ENCODE measurements at regions not wholly inside any gene's neighbourhood (a gene's known extent, or its start where the extent isn't known, plus 50 kb on each side); places are given as distances from the start of the nearest gene placed in this dataset.

- no peak overlapping the region for H3K4me3 ChIP-seq (ENCODE audit: low read depth, low read length)
- no peak for DNase-seq (ENCODE audit: low read depth)
- TF ChIP-seq, protein P1, sequence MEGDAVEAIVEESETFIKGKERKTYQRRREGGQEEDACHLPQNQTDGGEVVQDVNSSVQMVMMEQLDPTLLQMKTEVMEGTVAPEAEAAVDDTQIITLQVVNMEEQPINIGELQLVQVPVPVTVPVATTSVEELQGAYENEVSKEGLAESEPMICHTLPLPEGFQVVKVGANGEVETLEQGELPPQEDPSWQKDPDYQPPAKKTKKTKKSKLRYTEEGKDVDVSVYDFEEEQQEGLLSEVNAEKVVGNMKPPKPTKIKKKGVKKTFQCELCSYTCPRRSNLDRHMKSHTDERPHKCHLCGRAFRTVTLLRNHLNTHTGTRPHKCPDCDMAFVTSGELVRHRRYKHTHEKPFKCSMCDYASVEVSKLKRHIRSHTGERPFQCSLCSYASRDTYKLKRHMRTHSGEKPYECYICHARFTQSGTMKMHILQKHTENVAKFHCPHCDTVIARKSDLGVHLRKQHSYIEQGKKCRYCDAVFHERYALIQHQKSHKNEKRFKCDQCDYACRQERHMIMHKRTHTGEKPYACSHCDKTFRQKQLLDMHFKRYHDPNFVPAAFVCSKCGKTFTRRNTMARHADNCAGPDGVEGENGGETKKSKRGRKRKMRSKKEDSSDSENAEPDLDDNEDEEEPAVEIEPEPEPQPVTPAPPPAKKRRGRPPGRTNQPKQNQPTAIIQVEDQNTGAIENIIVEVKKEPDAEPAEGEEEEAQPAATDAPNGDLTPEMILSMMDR (conservative IDR thresholded peaks at IDR 0.05; ENCODE audit: low read depth, low read length), result no peak
These were observed 119.6 kb upstream of the MGAT5 start for GRCh38 chr2:134134313-134134706.

DNA sequence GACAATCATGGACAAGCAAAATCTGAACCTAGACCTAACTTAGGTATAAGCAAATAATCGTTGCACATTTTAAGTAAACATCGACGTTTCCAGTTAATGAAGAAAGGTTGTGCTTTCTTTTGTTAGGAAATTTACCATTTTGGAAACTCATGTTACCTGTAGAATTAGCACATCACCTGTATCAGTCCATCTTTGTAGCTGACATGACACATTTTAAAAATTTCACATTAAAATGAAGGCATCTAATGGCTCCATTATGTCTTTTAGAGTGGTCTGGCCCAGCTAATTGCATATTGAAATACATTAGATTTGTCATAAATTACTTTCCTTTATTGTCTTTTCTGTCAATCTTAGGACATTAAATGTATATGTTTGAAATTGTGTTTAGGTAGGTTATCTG, 119.0 kb upstream of the MGAT5 start:
- H3K4me3 ChIP-seq (ENCODE audit: low read depth, low read length), result no peak overlapping the region
- TF ChIP-seq, protein P1 (conservative IDR thresholded peaks at IDR 0.05; ENCODE audit: low read depth, low read length), result no peak

DNA sequence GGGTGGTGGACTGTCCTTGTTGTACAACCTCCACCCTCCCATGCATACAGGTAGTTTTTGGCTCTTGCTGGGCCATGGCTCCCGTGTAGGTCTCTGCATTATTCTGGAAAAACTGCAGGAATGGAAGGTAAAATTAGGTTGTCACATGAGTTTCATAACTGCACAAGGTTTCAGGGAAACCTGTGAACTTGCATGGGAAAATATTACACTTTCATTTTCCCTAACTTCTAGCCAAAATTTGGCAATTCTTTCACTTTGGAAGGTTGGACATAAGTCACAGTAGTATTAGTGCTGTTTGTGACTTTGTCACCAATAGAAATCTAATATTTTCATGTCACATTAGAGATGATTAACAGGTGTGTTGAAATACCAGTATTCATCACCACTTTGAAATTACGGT, 118.1 kb upstream of the MGAT5 start:
- TF ChIP-seq, protein P1 (conservative IDR thresholded peaks at IDR 0.05; ENCODE audit: low read depth, low read length), result no peak
- no peak for DNase-seq (ENCODE audit: low read depth)
- no peak overlapping the region for H3K4me3 ChIP-seq (ENCODE audit: low read depth, low read length)

More for the DNA sequence above, 119.0 kb upstream of the MGAT5 start:
- no peak for DNase-seq (ENCODE audit: low read depth)

- H3K4me3 ChIP-seq (ENCODE audit: low read depth, low read length), result no peak overlapping the region
- TF ChIP-seq, protein P1 (conservative IDR thresholded peaks at IDR 0.05; ENCODE audit: low read depth, low read length), result no peak
- no peak for DNase-seq (ENCODE audit: low read depth)
These were observed 117.1 kb upstream of the MGAT5 start for GRCh38 chr2:134136731-134137130.

GRCh38 chr2:134137182-134137611, 116.7 kb upstream of the MGAT5 start:
- peak overlapping the region; percentile 6 for H3K4me3 ChIP-seq (ENCODE audit: low read depth, low read length)
- TF ChIP-seq, protein P1 (conservative IDR thresholded peaks at IDR 0.05; ENCODE audit: low read depth, low read length), result no peak
- peak; percentile 63 for DNase-seq (ENCODE audit: low read depth)

GRCh38 chr2:134138115-134138514, 115.8 kb upstream of the MGAT5 start:
- DNase-seq (ENCODE audit: low read depth), result no peak
- TF ChIP-seq, protein P1 (conservative IDR thresholded peaks at IDR 0.05; ENCODE audit: low read depth, low read length), result no peak
- H3K4me3 ChIP-seq (ENCODE audit: low read depth, low read length), result no peak overlapping the region

GRCh38 chr2:134139611-134140010, 114.3 kb upstream of the MGAT5 start:
- TF ChIP-seq, protein P1 (conservative IDR thresholded peaks at IDR 0.05; ENCODE audit: low read depth, low read length), result no peak
- DNase-seq (ENCODE audit: low read depth), result no peak
- no peak overlapping the region for H3K4me3 ChIP-seq (ENCODE audit: low read depth, low read length)
